Naive B cell (primary cell): ENCODE measurements at regions not wholly inside any gene's neighbourhood (a gene's known extent, or its start where the extent isn't known, plus 50 kb on each side); places are given as distances from the start of the nearest gene placed in this dataset.
A peak's percentile ranks its signal among the peaks of the same experiment; 100 is the strongest.

Experiments
- ATAC-seq, 2 donors: fragments of 150-1000 bp; cut with Tn5 transposase; 2 replicates each; pipeline ENCODE4 v1.10.0; 2021; ENCODE audit warnings: low read depth in 2 of 2, mild to moderate bottlenecking in 2 of 2, moderate library complexity in 2 of 2
- DNase-seq: peaks from one replicate; pipeline ENCODE4 v3.0.0; 2022
- H3K27ac Mint-ChIP-seq, 6 donors: one replicate each; pipeline ENCODE4 v1.8.0; 2020 to 2022; ENCODE audit warnings: mild to moderate bottlenecking in 6 of 6, mixed read lengths in 6 of 6, moderate library complexity in 5 of 6, inconsistent platforms in 2 of 6
- H3K27me3 Mint-ChIP-seq, 3 donors: one replicate each; pipeline ENCODE4 v1.8.0; 2021 to 2022; ENCODE audit warnings: mixed read lengths in 3 of 3, mild to moderate bottlenecking in 1 of 3
- H3K36me3 Mint-ChIP-seq, 2 donors: one replicate each; pipeline ENCODE4 v1.8.0; 2020 to 2022; ENCODE audit warnings: mixed read lengths in 2 of 2, inconsistent platforms in 1 of 2, mild to moderate bottlenecking in 1 of 2
- H3K4me1 Mint-ChIP-seq, 3 donors: one replicate each; pipeline ENCODE4 v1.8.0; 2020 to 2022; ENCODE audit warnings: mixed read lengths in 3 of 3, inconsistent platforms in 1 of 3, mild to moderate bottlenecking in 1 of 3, moderate library complexity in 1 of 3
- H3K4me3 Mint-ChIP-seq, 8 donors: one replicate each; pipeline ENCODE4 v1.8.0; 2020 to 2022; ENCODE audit warnings: mild to moderate bottlenecking in 8 of 8, mixed read lengths in 8 of 8, moderate library complexity in 8 of 8, inconsistent platforms in 2 of 8
- H3K9me3 Mint-ChIP-seq, 7 donors: one replicate each; pipeline ENCODE4 v1.8.0; 2020 to 2022; ENCODE audit warnings: mixed read lengths in 7 of 7, mild to moderate bottlenecking in 5 of 7, inconsistent platforms in 2 of 7, moderate library complexity in 1 of 7

- no peaks in the 10 kb centered on the region for H3K4me1 Mint-ChIP-seq
- peaks cover 4 to 29% (median 14%) of the 10 kb centered on the region in 7 donors for H3K9me3 Mint-ChIP-seq
- H3K27ac Mint-ChIP-seq, result no peak overlapping the region
- H3K36me3 Mint-ChIP-seq, result peaks cover 0 to 10% of the 10 kb centered on the region in 2 donors
- DNase-seq (no peak), ATAC-seq (no peak)
- H3K4me3 Mint-ChIP-seq, result no peak overlapping the region
- no peaks in the 10 kb centered on the region for H3K27me3 Mint-ChIP-seq
Observed at GRCh38 chr15:46389739-46390138, 754.9 kb downstream of the SQOR start.

GRCh38 chr15:46394463-46394862, 759.6 kb downstream of the SQOR start:
- Mint-ChIP-seq H3K4me3 (no peak overlapping the region), H3K27ac (no peak overlapping the region), H3K27me3 (no peaks in the 10 kb centered on the region), H3K36me3 (peaks cover 0 to 10% of the 10 kb centered on the region in 2 donors), H3K9me3 (peaks cover 14 to 30% (median 17%) of the 10 kb centered on the region in 7 donors), H3K4me1 (no peaks in the 10 kb centered on the region)
- DNase-seq, result no peak
- no peak for ATAC-seq

DNA sequence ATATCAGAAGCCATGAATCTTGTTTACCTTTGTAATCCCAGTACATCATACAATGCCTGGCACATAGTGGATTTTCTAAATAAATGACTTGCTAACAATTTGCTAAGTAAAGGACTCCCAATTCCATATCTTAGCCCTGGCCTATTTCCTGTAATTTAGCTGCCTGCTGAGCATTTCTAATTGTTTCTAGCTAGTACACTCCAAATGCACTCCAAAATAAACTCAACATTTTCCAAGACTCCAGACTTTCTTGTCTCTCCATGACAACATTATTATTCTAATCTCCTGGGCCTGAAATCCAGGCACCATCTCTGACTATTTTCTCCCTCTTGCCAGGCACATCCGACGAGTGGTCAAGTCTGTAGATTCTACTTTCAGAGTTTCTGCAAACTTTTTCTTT, 773.5 kb downstream of the SQOR start:
- DNase-seq (no peak), ATAC-seq (no peak)
- H3K27ac Mint-ChIP-seq, result no peak overlapping the region
- no peaks in the 10 kb centered on the region for H3K36me3 Mint-ChIP-seq
- H3K9me3 Mint-ChIP-seq, result peaks cover 0 to 5% (median 0%) of the 10 kb centered on the region in 7 donors
- no peak overlapping the region for H3K4me3 Mint-ChIP-seq
- no peaks in the 10 kb centered on the region for H3K27me3 Mint-ChIP-seq
- H3K4me1 Mint-ChIP-seq, result no peaks in the 10 kb centered on the region

- DNase-seq (no peak), ATAC-seq (no peak)
- peak overlapping the region in 1 of 8 donors; percentile 30 for H3K4me3 Mint-ChIP-seq
- peaks cover 0 to 5% (median 0%) of the 10 kb centered on the region in 7 donors for H3K9me3 Mint-ChIP-seq
- H3K4me1 Mint-ChIP-seq, result no peaks in the 10 kb centered on the region
- H3K36me3 Mint-ChIP-seq, result no peaks in the 10 kb centered on the region
- no peaks in the 10 kb centered on the region for H3K27me3 Mint-ChIP-seq
- no peak overlapping the region for H3K27ac Mint-ChIP-seq
Observed at GRCh38 chr15:46409841-46410301, 775.0 kb downstream of the SQOR start.

DNA sequence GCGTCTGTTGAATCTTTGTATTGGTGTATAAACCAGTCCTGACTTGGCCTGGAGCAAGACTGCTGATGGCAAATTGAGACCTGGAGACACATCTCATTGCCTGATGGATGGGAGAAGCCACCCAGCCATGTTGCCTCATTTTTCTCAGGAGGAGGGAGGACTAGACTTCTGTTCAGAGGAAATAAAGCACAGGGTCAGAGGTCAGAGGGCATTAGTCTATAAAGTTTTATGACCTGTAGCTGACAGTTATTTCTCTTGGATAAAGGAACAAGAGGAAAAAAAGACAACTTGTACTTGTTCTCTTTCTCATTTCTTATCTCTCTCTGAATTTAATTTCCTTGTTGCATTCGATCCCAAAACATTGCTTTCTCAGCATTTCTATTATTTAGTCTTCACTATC, 775.9 kb downstream of the SQOR start:
- Mint-ChIP-seq H3K27me3 (no peaks in the 10 kb centered on the region), H3K36me3 (no peaks in the 10 kb centered on the region), H3K4me1 (no peaks in the 10 kb centered on the region), H3K4me3 (no peak overlapping the region), H3K27ac (no peak overlapping the region), H3K9me3 (peaks cover 0 to 5% (median 0%) of the 10 kb centered on the region in 7 donors)
- no peak for ATAC-seq
- no peak for DNase-seq

GRCh38 chr15:46411900-46412299, 777.1 kb downstream of the SQOR start:
- Mint-ChIP-seq H3K9me3 (peaks cover 0 to 5% (median 1%) of the 10 kb centered on the region in 7 donors), H3K4me3 (no peak overlapping the region), H3K4me1 (no peaks in the 10 kb centered on the region), H3K27me3 (no peaks in the 10 kb centered on the region), H3K27ac (no peak overlapping the region), H3K36me3 (no peaks in the 10 kb centered on the region)
- no peak for DNase-seq
- ATAC-seq, result no peak

DNA sequence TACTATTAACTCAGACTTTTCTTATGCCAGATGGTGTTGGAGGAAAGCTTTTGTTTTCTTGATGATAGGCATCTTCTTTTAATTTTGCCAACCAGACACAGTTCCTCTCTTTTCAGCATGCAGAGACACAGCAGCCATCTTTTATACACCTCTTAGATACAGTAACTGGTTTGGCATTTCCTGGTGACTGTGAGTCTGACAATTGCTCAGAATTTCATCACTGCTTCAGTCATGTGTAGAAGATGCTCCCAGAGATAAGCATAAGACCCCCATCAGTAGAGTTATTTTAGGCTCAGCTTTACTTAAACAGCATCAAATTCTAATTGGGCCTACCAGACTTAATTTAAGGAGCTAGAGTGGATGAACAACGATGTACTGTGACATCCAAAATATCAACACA, 779.0 kb downstream of the SQOR start:
- Mint-ChIP-seq H3K27ac (no peak overlapping the region), H3K9me3 (peaks cover 0 to 7% (median 3%) of the 10 kb centered on the region in 7 donors), H3K4me3 (no peak overlapping the region), H3K4me1 (no peaks in the 10 kb centered on the region), H3K36me3 (no peaks in the 10 kb centered on the region), H3K27me3 (no peaks in the 10 kb centered on the region)
- ATAC-seq, result no peak
- no peak for DNase-seq

DNA sequence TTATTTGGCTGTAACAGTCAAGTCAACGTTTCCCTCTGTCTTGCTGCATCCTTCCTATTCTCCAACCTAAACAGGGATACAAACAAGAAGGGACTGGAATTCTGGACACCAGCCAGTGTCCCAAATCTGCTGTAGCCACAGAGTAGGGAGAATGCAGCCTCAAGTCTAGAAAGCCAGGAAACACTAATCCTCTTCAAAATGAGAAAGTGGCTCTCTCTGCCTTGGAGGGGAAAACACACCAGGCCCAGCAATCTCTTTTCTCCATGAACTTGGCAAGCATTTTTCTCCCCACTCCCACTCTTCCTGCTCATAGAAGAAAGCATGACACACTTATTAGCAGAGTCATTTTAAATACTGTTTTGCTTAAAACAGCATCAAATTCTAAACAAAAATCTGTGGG, 781.7 kb downstream of the SQOR start:
- Mint-ChIP-seq H3K9me3 (peaks cover 0 to 7% (median 3%) of the 10 kb centered on the region in 7 donors), H3K27me3 (no peaks in the 10 kb centered on the region), H3K4me3 (no peak overlapping the region), H3K27ac (no peak overlapping the region), H3K36me3 (no peaks in the 10 kb centered on the region), H3K4me1 (no peaks in the 10 kb centered on the region)
- ATAC-seq (no peak), DNase-seq (no peak)

DNA sequence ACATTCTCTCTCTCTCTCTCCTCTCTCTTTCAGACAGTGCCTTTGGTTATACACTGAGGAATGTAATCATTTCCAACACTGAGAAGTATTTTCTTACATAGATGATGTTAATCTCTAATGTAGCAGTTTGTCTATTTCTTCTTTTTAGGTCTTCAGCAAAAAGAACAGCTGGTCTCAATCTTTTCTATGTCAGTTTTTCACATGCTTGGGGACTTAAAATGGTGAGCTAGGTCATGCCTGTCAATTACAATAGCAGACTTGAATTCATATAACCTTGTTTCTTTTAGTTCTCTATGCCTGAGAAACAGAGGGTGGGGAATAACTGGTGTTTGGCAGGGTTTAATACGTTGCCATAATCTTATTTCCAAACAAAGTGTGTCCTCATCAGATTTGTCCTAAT, 786.2 kb downstream of the SQOR start:
- no peak overlapping the region for H3K4me3 Mint-ChIP-seq
- H3K27ac Mint-ChIP-seq, result no peak overlapping the region
- ATAC-seq (no peak), DNase-seq (no peak)
- H3K9me3 Mint-ChIP-seq, result peaks cover 0 to 13% (median 7%) of the 10 kb centered on the region in 7 donors
- no peaks in the 10 kb centered on the region for H3K36me3 Mint-ChIP-seq
- no peaks in the 10 kb centered on the region for H3K27me3 Mint-ChIP-seq
- no peaks in the 10 kb centered on the region for H3K4me1 Mint-ChIP-seq

GRCh38 chr15:46441294-46442062, 806.6 kb downstream of the SQOR start:
- no peak for ATAC-seq
- H3K9me3 Mint-ChIP-seq, result peaks cover 0 to 13% (median 4%) of the 10 kb centered on the region in 7 donors
- no peaks in the 10 kb centered on the region for H3K27me3 Mint-ChIP-seq
- H3K36me3 Mint-ChIP-seq, result no peaks in the 10 kb centered on the region
- no peak overlapping the region for H3K27ac Mint-ChIP-seq
- H3K4me3 Mint-ChIP-seq, result no peak overlapping the region
- no peak for DNase-seq
- no peaks in the 10 kb centered on the region for H3K4me1 Mint-ChIP-seq

GRCh38 chr15:46442184-46442583, 807.4 kb downstream of the SQOR start:
- Mint-ChIP-seq H3K4me1 (no peaks in the 10 kb centered on the region), H3K27ac (no peak overlapping the region), H3K36me3 (no peaks in the 10 kb centered on the region), H3K9me3 (peaks cover 0 to 13% (median 4%) of the 10 kb centered on the region in 7 donors), H3K4me3 (no peak overlapping the region), H3K27me3 (no peaks in the 10 kb centered on the region)
- no peak for DNase-seq
- ATAC-seq, result no peak

DNA sequence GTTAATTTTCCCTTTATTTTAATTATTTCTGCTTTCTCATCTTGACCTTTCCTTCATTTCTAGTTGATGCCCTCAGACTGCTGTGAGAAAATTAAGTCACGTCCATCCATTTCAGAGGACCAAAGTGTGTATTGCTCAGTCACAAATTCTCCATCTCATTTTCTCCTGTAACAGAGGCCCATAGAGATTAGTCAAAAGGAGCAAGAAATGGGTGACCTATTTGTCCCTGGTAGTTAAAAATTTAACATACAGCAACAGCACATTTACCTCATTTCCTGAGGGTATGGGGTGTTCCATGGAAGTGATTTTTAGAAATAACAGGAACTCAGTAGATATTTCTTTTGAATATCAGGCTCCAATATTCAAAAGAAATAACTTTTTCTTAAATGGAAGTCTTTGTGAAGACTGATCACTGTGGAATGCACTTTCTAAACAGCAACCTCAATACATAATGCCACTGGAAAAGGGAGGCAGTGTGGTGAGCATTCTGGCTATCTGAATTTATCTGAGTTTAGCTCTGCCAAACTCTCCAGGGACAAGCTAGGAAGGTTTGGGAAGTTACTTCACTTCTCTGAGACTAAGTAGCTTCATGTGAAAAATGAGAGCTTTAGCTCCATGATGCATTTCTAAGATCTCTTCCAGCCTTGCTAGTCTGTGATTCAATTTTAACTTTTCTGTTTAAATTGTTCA, 808.2 kb downstream of the SQOR start:
- DNase-seq (no peak), ATAC-seq (no peak)
- Mint-ChIP-seq H3K36me3 (no peaks in the 10 kb centered on the region), H3K4me1 (no peaks in the 10 kb centered on the region), H3K27me3 (no peaks in the 10 kb centered on the region), H3K27ac (no peak overlapping the region), H3K9me3 (peaks cover 0 to 17% (median 4%) of the 10 kb centered on the region in 7 donors), H3K4me3 (no peak overlapping the region)

DNA sequence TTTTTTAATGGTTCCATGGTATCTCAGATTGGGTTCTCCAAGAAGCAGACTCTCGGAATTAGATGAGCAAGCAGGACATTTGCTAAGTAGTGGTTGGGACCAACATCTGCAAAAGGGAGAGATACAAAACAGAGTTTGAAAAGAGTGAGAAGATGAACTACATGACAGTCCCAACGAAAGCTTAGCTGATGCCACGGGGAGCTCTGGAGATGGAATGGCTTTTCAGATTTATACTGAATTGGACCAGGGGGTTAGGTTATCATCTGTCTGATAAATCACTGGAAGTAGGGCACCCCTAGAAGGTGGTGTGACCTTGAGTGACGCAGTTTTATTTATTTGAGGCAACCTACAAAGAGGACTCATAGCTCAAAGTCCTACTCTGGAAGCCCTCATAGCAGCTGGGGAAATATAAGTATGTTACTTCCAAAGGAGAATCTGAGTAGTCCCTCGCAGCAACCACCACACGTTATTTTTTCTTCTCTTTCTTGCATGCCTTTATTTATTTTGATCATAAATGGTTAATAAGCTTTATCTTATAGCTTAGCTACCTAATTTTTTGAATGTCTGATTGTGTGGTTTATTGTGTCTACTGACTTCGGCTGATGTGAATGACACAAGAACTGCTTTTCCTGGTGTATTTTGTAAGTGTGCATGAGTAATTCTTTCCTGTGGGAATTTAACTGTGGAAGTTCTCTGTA, 815.4 kb downstream of the SQOR start:
- no peaks in the 10 kb centered on the region for H3K36me3 Mint-ChIP-seq

GRCh38 chr15:46450810-46451182, 816.0 kb downstream of the SQOR start:
- no peak overlapping the region for H3K4me3 Mint-ChIP-seq
- ATAC-seq (no peak), DNase-seq (no peak)
- H3K9me3 Mint-ChIP-seq, result peaks cover 2 to 10% (median 8%) of the 10 kb centered on the region in 7 donors
- H3K27me3 Mint-ChIP-seq, result no peaks in the 10 kb centered on the region
- H3K27ac Mint-ChIP-seq, result no peak overlapping the region
- no peaks in the 10 kb centered on the region for H3K36me3 Mint-ChIP-seq
- H3K4me1 Mint-ChIP-seq, result no peaks in the 10 kb centered on the region

More for the DNA sequence above, 815.4 kb downstream of the SQOR start:
- ATAC-seq (no peak), DNase-seq (no peak)
- Mint-ChIP-seq H3K27me3 (no peaks in the 10 kb centered on the region), H3K4me1 (no peaks in the 10 kb centered on the region), H3K4me3 (no peak overlapping the region), H3K9me3 (peaks cover 3 to 15% (median 9%) of the 10 kb centered on the region in 7 donors), H3K27ac (no peak overlapping the region)
